HG03196 (cell line): ENCODE measurements at regions not wholly inside any gene's neighbourhood (a gene's known extent, or its start where the extent isn't known, plus 50 kb on each side); places are given as distances from the start of the nearest gene placed in this dataset.

ENCODE experiments used
- ATAC-seq: cut with Tn5 transposase; IDR thresholded peaks from one replicate; pipeline ENCODE4 v1.9.1; 2021; ENCODE audit not compliant: unreplicated experiment

GRCh38 chr6:22668307-22668706, 98.9 kb downstream of the HDGFL1 start:
- no peak for ATAC-seq

GRCh38 chr6:22668717-22669116, 99.4 kb downstream of the HDGFL1 start:
- no peak for ATAC-seq

- ATAC-seq, result no peak
These were observed 101.2 kb downstream of the HDGFL1 start for GRCh38 chr6:22670605-22671004.

GRCh38 chr6:22673474-22673873, 104.1 kb downstream of the HDGFL1 start:
- ATAC-seq, result no peak

GRCh38 chr6:22680950-22681349, 111.6 kb downstream of the HDGFL1 start:
- ATAC-seq, result no peak

- ATAC-seq, result no peak
These were observed 112.4 kb downstream of the HDGFL1 start for GRCh38 chr6:22681761-22682160.

GRCh38 chr6:22682979-22683378, 113.6 kb downstream of the HDGFL1 start:
- no peak for ATAC-seq

GRCh38 chr6:22690446-22690845, 121.1 kb downstream of the HDGFL1 start:
- no peak for ATAC-seq

GRCh38 chr6:22694092-22694724, 124.8 kb downstream of the HDGFL1 start:
- no peak for ATAC-seq

GRCh38 chr6:22696481-22696880, 127.1 kb downstream of the HDGFL1 start:
- no peak for ATAC-seq

GRCh38 chr6:22697306-22697705, 127.9 kb downstream of the HDGFL1 start:
- ATAC-seq, result no peak

- no peak for ATAC-seq
These were observed 129.8 kb downstream of the HDGFL1 start for GRCh38 chr6:22699151-22699550.

- no peak for ATAC-seq
These were observed 137.3 kb downstream of the HDGFL1 start for GRCh38 chr6:22706651-22707050.

- no peak for ATAC-seq
These were observed 139.1 kb downstream of the HDGFL1 start for GRCh38 chr6:22708469-22708868.

GRCh38 chr6:22709803-22710202, 140.4 kb downstream of the HDGFL1 start:
- no peak for ATAC-seq

- no peak for ATAC-seq
These were observed 147.4 kb downstream of the HDGFL1 start for GRCh38 chr6:22716721-22717120.

GRCh38 chr6:22717915-22718314, 148.5 kb downstream of the HDGFL1 start:
- ATAC-seq, result no peak

- no peak for ATAC-seq
These were observed 153.5 kb downstream of the HDGFL1 start for GRCh38 chr6:22722913-22723312.

GRCh38 chr6:22726966-22727365, 157.6 kb downstream of the HDGFL1 start:
- no peak for ATAC-seq

- ATAC-seq, result no peak
These were observed 158.3 kb downstream of the HDGFL1 start for GRCh38 chr6:22727710-22728109.

GRCh38 chr6:22732176-22732970, 163.0 kb downstream of the HDGFL1 start:
- ATAC-seq, result no peak

GRCh38 chr6:22736740-22737139, 167.4 kb downstream of the HDGFL1 start:
- no peak for ATAC-seq

GRCh38 chr6:22737331-22737730, 168.0 kb downstream of the HDGFL1 start:
- ATAC-seq, result no peak
